ENCODE measurements at regions not wholly inside any gene's neighbourhood (a gene's known extent, or its start where the extent isn't known, plus 50 kb on each side); places are given as distances from the start of the nearest gene placed in this dataset.

DNA sequence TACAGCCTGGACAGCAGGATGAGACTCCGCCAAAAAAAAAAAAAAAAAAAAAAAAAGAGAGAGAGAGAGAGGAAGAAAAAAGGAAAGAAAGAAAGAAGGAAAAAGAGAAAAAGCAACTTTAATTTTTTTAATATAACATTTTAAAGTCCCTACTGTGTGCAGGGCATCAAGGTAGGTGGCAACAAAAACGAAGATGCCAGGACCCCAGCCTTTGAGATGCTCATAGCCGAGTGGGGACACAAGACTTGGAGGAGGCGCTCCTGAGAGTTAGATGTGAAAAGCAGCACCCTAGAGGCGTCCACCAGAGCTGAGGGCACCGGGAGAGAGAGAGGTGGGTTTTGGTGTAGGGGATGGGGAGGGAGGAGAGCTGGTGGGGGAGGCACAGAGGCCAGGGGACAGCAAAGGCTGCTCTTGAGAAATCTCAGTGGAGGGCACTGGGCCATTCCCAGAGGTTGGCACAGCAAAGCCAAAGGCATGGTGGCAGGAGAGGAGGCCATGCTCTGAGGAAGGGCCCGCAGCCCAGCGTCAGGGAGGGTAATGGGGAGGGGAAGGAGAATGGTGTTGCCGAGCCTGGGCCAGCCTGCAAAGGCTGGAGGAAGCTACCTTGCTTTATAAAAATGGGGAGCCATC is 135.6 kb downstream of the C9orf50 start (continued):
- no peak for TF ChIP-seq CEBPB (IDR thresholded peaks at IDR 0.05; ENCODE audit: low read depth, low read length)

DNA sequence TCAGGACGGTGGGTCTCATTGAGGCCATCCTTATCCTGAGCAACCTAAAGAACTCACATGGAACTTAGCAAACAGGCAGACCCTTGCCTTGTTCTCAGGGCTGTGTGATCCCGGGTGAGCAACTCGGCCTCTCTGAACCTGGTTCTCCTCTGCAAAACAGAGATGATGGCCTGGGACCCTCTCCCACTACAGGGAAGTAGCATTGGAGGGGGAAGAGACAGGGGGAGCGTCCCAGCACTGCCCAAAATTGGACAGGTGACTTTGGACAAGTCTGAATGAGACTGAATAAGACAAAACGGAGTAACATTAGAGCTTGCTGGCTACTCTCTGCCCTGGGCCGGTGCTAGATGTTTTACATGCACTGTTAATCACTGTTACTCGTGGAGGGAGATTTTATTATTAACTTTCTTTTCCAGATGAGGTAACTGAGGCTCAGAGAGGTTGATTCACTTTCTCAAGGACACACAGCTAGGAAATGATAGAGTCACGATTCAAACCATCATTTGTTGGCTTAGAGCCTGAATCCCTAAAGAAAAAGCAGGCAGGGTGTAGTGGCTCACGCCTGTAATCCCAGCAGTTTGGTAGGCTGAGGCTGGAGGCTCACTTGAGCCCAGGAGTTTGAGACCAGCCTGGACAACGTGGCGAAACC is 136.4 kb downstream of the C9orf50 start:
- BruUV-seq (replicated peaks): no TSS peak
- Histone ChIP-seq H4K91ac (ENCODE audit: insufficient read depth, low read depth, low read length) (peak overlapping the region; percentile 100), H2BK20ac (ENCODE audit: low read depth, low read length) (peak overlapping the region; percentile 96), H3K9ac (ENCODE audit: low read depth, low read length) (peak overlapping the region; percentile 61), H2AK9ac (replicated peaks; ENCODE audit: low read depth, low read length, poor library complexity) (peak overlapping the region; percentile 99), H3K36me3 (ENCODE audit: control insufficient read depth, insufficient read depth, low read length) (no peaks in the 10 kb centered on the region), H3K14ac (replicated peaks; ENCODE audit: low read depth, low read length) (peak overlapping the region; percentile 99), H3K27me3 (ENCODE audit: control insufficient read depth, insufficient read depth, low read length) (no peaks in the 10 kb centered on the region), H2AFZ (replicated peaks; ENCODE audit: low read length, poor library complexity) (peak overlapping the region; percentile 88), H3K23ac (ENCODE audit: low read depth, low read length) (peak overlapping the region; percentile 98), H4K5ac (ENCODE audit: low read depth, low read length) (peak overlapping the region; percentile 98), H3K9me1 (ENCODE audit: insufficient read depth, low read length) (peaks cover 29% of the 10 kb centered on the region), H3K56ac (ENCODE audit: extremely low read depth, insufficient read depth, low read length) (peak overlapping the region; percentile 99; the same call in 1 of the 2 replicates), H3K9me3 (ENCODE audit: control insufficient read depth, insufficient read depth, low read length) (no peaks in the 10 kb centered on the region), H3K4me1 (ENCODE audit: control insufficient read depth, insufficient read depth, low read length) (peaks cover 57% of the 10 kb centered on the region), H2AK5ac (ENCODE audit: low read depth, low read length) (peak overlapping the region; percentile 99), H2BK15ac (ENCODE audit: low read depth, low read length) (peak overlapping the region; percentile 94), H2BK5ac (ENCODE audit: low read depth, low read length, poor library complexity, severe bottlenecking) (peak overlapping the region; percentile 98), H4K8ac (ENCODE audit: low read depth in 2 of 2, low read length in 2 of 2) (peak overlapping the region; percentile 99), H3K4me2 (ENCODE audit: low read depth, low read length) (no peak overlapping the region), H3K18ac (ENCODE audit: low read depth, low read length) (peak overlapping the region; percentile 94), H4K20me1 (ENCODE audit: insufficient read depth, low read length) (no peaks in the 10 kb centered on the region; the same call in 1 of the 2 replicates), H2BK120ac (ENCODE audit: low read depth, low read length) (peak overlapping the region; percentile 99), H3K4me3 (ENCODE audit: insufficient read depth, low read depth, low read length) (no peak overlapping the region), H3K27ac (ENCODE audit: insufficient read depth, low read length) (peak overlapping the region; percentile 99), H3K4ac (ENCODE audit: low read depth, low read length) (peak overlapping the region; percentile 100), H3K79me1 (ENCODE audit: low read depth in 1 of 2, low read length in 2 of 2) (peaks cover 15 to 59% of the 10 kb centered on the region in 2 experiments)
- intact Hi-C loops (cut with micrococcal nuclease): no loop called here
- in situ Hi-C loops (cut with MboI; ENCODE audit: low sequenced_read_pairs): no loop called here
- 67% methylated on average over 1 of the region's 11 CpGs; no CpG with 5 or more reads in 1 of the 2 experiments for WGBS, 2 experiments (ENCODE audit: extremely low coverage in 2 of 2, insufficient read length in 1 of 2)
- ChIA-PET CTCF (interaction anchor here (0.9 to 1.3 kb wide), 3 partner anchors 24 to 346 kb away, joined by 3 to 5 read pairs (median 3); no protein-coding TSS in a partner anchor), POLR2A (ENCODE audit: unreplicated experiment) (interaction anchor here (1.2 to 2.7 kb wide), 3 partner anchors 12 to 307 kb away, joined by 3 to 18 read pairs (median 14); partner anchors contain the start of gene IER5L)
- DNase-seq (no peak), ATAC-seq (ENCODE audit: low read depth) (no peak)
- dilution Hi-C loops (cut with HindIII; ENCODE audit: low sequenced_read_pairs, unreplicated experiment): no loop called here
- TF ChIP-seq FOS (IDR thresholded peaks at IDR 0.05; ENCODE audit: low read depth, low read length) (no peak), MAZ (IDR thresholded peaks at IDR 0.05; ENCODE audit: borderline replicate concordance, low read depth, low read length) (no peak), CHD1 (IDR thresholded peaks at IDR 0.05; ENCODE audit: low read depth, low read length) (no peak), BHLHE40 (IDR thresholded peaks at IDR 0.05; ENCODE audit: low read depth, low read length) (no peak), MAFK (IDR thresholded peaks at IDR 0.05; ENCODE audit: low read depth, low read length) (no peak), CEBPB (IDR thresholded peaks at IDR 0.05; ENCODE audit: low read depth, low read length) (no peak), POLR2A (IDR thresholded peaks at IDR 0.05; ENCODE audit: low read depth, low read length) (no peak; the same call in 1 of the 2 replicates), MXI1 (IDR thresholded peaks at IDR 0.05; ENCODE audit: borderline replicate concordance, low read depth, low read length) (no peak), RAD21 (IDR thresholded peaks at IDR 0.05; ENCODE audit: low read length) (no peak), SMC3 (IDR thresholded peaks at IDR 0.05; ENCODE audit: low read depth, low read length) (no peak), RFX5 (IDR thresholded peaks at IDR 0.05; ENCODE audit: low read depth, low read length) (no peak), RCOR1 (IDR thresholded peaks at IDR 0.05; ENCODE audit: insufficient replicate concordance, low read length) (no peak), NFE2L2 (IDR thresholded peaks at IDR 0.05; ENCODE audit: low read depth, low read length) (no peak)
- TF ChIP-seq, protein P1, sequence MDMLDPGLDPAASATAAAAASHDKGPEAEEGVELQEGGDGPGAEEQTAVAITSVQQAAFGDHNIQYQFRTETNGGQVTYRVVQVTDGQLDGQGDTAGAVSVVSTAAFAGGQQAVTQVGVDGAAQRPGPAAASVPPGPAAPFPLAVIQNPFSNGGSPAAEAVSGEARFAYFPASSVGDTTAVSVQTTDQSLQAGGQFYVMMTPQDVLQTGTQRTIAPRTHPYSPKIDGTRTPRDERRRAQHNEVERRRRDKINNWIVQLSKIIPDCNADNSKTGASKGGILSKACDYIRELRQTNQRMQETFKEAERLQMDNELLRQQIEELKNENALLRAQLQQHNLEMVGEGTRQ (IDR thresholded peaks at IDR 0.05; ENCODE audit: low read depth, low read length): no peak
- TF ChIP-seq, protein P2, sequence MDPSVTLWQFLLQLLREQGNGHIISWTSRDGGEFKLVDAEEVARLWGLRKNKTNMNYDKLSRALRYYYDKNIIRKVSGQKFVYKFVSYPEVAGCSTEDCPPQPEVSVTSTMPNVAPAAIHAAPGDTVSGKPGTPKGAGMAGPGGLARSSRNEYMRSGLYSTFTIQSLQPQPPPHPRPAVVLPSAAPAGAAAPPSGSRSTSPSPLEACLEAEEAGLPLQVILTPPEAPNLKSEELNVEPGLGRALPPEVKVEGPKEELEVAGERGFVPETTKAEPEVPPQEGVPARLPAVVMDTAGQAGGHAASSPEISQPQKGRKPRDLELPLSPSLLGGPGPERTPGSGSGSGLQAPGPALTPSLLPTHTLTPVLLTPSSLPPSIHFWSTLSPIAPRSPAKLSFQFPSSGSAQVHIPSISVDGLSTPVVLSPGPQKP (IDR thresholded peaks at IDR 0.05; ENCODE audit: borderline replicate concordance, low read depth, low read length): no peak
